RWPE2 (cell line): ENCODE measurements at regions not wholly inside any gene's neighbourhood (a gene's known extent, or its start where the extent isn't known, plus 50 kb on each side); places are given as distances from the start of the nearest gene placed in this dataset.
"Not testable (repeated sequence)": the region's sequence is repeated elsewhere in the genome, so short reads cannot be mapped to it uniquely, and the experiment has no call there.

ENCODE experiments used
- ATAC-seq: fragments of 200-7000 bp; cut with Tn5 transposase; 3 replicates; pipeline ENCODE4 v1.9.1; 2021; ENCODE audit warnings: low read depth
- DNase-seq: peaks from one replicate; pipeline ENCODE4 v3.0.0-alpha.2; 2020; ENCODE audit warnings: low spot score
- H3K27ac ChIP-seq: fragments of 450-650 bp; 2 replicates; pipeline ENCODE4 v1.5.1; 2017; ENCODE audit warnings: mild to moderate bottlenecking; ENCODE audit not compliant: poor library complexity, severe bottlenecking
- H3K27me3 ChIP-seq: fragments of 250-450 bp; sonication (Bioruptor Pico); 2 replicates; pipeline ENCODE4 v1.5.1; 2021; ENCODE audit warnings: mild to moderate bottlenecking, moderate library complexity; ENCODE audit not compliant: insufficient read depth, poor library complexity, severe bottlenecking
- H3K36me3 ChIP-seq: fragments of 250-450 bp; sonication (Bioruptor Pico); 2 replicates; pipeline ENCODE4 v1.5.1; 2020; ENCODE audit warnings: low read depth, mild to moderate bottlenecking, moderate library complexity
- H3K4me1 ChIP-seq: fragments of 250-450 bp; sonication (Bioruptor Pico); 2 replicates; pipeline ENCODE4 v1.5.1; 2021; ENCODE audit warnings: mild to moderate bottlenecking, moderate library complexity; ENCODE audit not compliant: insufficient read depth, poor library complexity, severe bottlenecking
- H3K4me3 ChIP-seq: fragments of 250-450 bp; sonication (Bioruptor Pico); 2 replicates; pipeline ENCODE4 v1.5.1; 2021; ENCODE audit warnings: mild to moderate bottlenecking, moderate library complexity; ENCODE audit not compliant: severe bottlenecking
- H3K9me3 ChIP-seq: fragments of 250-450 bp; sonication (Bioruptor Pico); 2 replicates; pipeline ENCODE4 v1.5.1; 2021; ENCODE audit warnings: mild to moderate bottlenecking, moderate library complexity; ENCODE audit not compliant: severe bottlenecking
- TF ChIP-seq, protein P1 (sequence below): fragments of 450-650 bp; IDR thresholded peaks from one replicate; pipeline ENCODE4 v1.5.1; 2017; ENCODE audit warnings: mild to moderate bottlenecking, moderate library complexity; ENCODE audit not compliant: poor library complexity, severe bottlenecking

DNA sequence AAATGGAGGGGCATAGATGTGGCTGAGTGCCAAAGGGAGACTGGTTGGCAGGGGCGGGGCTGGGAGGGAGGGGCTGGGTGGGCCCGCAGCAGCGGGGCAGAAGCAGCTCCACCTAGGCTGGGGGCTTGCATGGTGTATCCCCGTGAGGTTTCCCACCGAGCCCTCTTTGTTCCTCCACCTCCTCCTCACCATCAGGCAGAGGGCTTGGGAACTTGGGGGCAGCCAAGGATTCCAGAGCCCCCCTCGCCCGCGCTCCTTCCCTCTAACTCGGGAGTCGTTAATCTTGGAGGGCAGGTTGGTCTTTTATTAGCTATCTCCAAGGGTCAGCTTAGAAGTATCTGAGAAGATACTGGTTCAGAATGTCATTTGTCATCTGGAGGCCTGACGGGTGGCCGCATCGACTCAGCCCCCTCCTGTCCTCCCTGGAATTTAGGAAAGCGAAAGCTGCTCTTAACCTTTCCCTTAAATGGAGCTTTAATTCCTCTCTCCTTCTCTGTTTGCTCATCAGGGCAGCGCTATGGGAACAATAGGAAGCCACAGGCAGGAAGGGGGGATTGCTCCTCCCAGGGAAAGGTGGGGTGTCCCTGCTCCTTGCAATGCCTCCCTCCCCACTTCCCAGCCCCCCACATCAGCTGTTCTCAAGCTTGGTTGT is 274.3 kb upstream of the XYLT1 start:
- DNase-seq = no peak

GRCh38 chr16:17743578-17743977 is 272.8 kb upstream of the XYLT1 start:
- no peaks in the 10 kb centered on the region for H3K4me1 ChIP-seq
- H3K36me3 ChIP-seq = no peaks in the 10 kb centered on the region
- no peak overlapping the region for H3K4me3 ChIP-seq
- TF ChIP-seq, protein P1, sequence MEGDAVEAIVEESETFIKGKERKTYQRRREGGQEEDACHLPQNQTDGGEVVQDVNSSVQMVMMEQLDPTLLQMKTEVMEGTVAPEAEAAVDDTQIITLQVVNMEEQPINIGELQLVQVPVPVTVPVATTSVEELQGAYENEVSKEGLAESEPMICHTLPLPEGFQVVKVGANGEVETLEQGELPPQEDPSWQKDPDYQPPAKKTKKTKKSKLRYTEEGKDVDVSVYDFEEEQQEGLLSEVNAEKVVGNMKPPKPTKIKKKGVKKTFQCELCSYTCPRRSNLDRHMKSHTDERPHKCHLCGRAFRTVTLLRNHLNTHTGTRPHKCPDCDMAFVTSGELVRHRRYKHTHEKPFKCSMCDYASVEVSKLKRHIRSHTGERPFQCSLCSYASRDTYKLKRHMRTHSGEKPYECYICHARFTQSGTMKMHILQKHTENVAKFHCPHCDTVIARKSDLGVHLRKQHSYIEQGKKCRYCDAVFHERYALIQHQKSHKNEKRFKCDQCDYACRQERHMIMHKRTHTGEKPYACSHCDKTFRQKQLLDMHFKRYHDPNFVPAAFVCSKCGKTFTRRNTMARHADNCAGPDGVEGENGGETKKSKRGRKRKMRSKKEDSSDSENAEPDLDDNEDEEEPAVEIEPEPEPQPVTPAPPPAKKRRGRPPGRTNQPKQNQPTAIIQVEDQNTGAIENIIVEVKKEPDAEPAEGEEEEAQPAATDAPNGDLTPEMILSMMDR = no peak
- peaks cover 3% of the 10 kb centered on the region for H3K27me3 ChIP-seq
- no peak overlapping the region for H3K27ac ChIP-seq
- no peaks in the 10 kb centered on the region for H3K9me3 ChIP-seq
- ATAC-seq = no peak
- DNase-seq = no peak

More for the DNA sequence above, 274.3 kb upstream of the XYLT1 start:
- H3K27me3 ChIP-seq = peaks cover 3% of the 10 kb centered on the region
- no peak overlapping the region for H3K4me3 ChIP-seq
- no peak overlapping the region for H3K27ac ChIP-seq
- H3K4me1 ChIP-seq = no peaks in the 10 kb centered on the region
- no peaks in the 10 kb centered on the region for H3K9me3 ChIP-seq
- TF ChIP-seq, protein P1 = no peak
- ATAC-seq = no peak
- H3K36me3 ChIP-seq = no peaks in the 10 kb centered on the region

DNA sequence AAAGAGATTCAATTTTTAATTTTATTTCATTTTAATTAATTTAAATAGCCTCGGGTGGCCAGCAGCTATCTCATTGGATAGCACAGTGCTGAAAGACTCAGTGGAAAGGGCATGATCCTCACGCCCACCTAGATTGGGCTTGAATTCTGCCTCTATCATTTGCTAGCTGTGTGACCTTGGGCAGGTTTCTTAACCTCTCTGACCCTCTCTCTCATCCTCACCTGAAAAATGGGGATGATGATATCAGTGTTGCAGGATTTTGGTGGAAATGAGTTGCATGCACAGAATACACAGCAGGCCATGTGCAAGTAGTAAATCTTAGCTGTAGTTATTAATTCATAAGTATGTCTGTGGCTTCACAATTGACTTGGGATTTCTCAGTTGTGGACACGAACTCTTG is 272.4 kb upstream of the XYLT1 start:
- no peaks in the 10 kb centered on the region for H3K36me3 ChIP-seq
- H3K27me3 ChIP-seq = peaks cover 3% of the 10 kb centered on the region
- no peak overlapping the region for H3K4me3 ChIP-seq
- H3K27ac ChIP-seq = no peak overlapping the region
- DNase-seq (no peak), ATAC-seq (no peak)
- H3K9me3 ChIP-seq = no peaks in the 10 kb centered on the region
- TF ChIP-seq, protein P1 = no peak
- no peaks in the 10 kb centered on the region for H3K4me1 ChIP-seq

DNA sequence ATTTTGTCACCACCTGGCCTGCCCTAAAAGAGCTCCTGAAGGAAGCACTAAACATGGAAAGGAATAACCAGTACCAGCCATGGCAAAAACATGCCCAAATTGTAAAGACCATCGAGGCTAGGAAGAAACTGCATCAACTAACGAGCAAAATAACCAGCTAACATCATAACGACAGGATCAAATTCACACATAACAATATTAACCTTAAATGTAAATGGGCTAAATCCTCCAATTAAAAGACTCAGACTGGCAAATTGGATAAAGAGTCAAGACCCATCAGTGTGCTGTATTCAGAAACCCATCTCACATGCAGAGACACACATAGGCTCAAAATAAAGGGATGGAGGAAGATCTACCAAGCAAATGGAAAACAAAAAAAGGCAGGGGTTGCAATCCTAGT is 264.3 kb upstream of the XYLT1 start:
- H3K9me3 ChIP-seq, H3K4me3 ChIP-seq, H3K36me3 ChIP-seq, H3K27ac ChIP-seq, ATAC-seq, DNase-seq, H3K4me1 ChIP-seq, H3K27me3 ChIP-seq: not testable (repeated sequence)

DNA sequence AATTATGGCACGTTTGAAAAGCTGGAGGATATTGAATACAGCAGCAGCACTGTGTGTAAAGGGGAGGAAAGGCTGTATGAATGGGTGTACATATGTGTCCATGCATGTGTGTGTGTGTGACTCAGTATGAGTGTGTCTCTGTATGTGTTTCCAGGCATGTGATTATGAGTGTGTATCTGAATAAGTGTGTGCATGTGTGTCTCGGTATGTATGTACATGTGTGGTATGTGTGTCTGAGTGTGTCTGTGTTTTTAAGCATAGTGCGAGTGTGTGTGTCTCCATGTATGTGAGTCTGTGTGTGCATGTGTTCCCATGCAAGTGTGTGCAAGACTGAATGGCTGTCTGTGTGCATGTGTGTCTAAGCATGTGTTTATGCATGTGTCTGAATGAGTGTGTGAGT is 259.1 kb upstream of the XYLT1 start:
- Histone ChIP-seq H3K27me3 (no peaks in the 10 kb centered on the region), H3K9me3 (no peaks in the 10 kb centered on the region), H3K4me3 (no peak overlapping the region), H3K27ac (no peak overlapping the region), H3K36me3 (no peaks in the 10 kb centered on the region), H3K4me1 (peaks cover under 1% of the 10 kb centered on the region)
- DNase-seq = no peak
- TF ChIP-seq, protein P1 = no peak
- no peak for ATAC-seq
